Heart left ventricle (tissue), 16 donors: ENCODE measurements at regions not wholly inside any gene's neighbourhood (a gene's known extent, or its start where the extent isn't known, plus 50 kb on each side); places are given as distances from the start of the nearest gene placed in this dataset.

Source experiments
- ATAC-seq, 4 donors: fragments of 200-7000 bp; cut with Tn5 transposase; one replicate each; pipeline ENCODE4 v1.9.1; 2020 to 2022; ENCODE audit warnings: moderate library complexity in 4 of 4, mild to moderate bottlenecking in 3 of 4, moderate number of reproducible peaks in 1 of 4
- DNase-seq, 5 donors: peaks; one replicate each; pipeline ENCODE4 v3.0.0-alpha.2; 2020
- H3K27ac ChIP-seq, 12 donors: fragments of 200-600 bp; sonication (generic) in 4 of 12; one replicate each; pipeline versions ENCODE4 v1.5.0 to v1.8.0; 2016 to 2022; ENCODE audit warnings: mild to moderate bottlenecking in 2 of 12
- H3K27me3 ChIP-seq, 9 donors: fragments of 200-600 bp; sonication (generic) in 2 of 9; one replicate each; pipeline versions ENCODE4 v1.5.1 to v1.8.0; 2016 to 2022; ENCODE audit warnings: mild to moderate bottlenecking in 3 of 9
- H3K36me3 ChIP-seq, 9 donors: fragments of 200-600 bp; sonication (generic) in 2 of 9; one replicate each; pipeline versions ENCODE4 v1.5.0 to v1.8.0; 2018 to 2022; ENCODE audit warnings: mild to moderate bottlenecking in 2 of 9
- H3K4me1 ChIP-seq, 12 donors: fragments of 200-600 bp; sonication (generic) in 4 of 12; one replicate each; pipeline versions ENCODE4 v1.5.0 to v1.8.0; 2016 to 2022; ENCODE audit warnings: mild to moderate bottlenecking in 3 of 12
- H3K4me3 ChIP-seq, 12 donors: fragments of 200-600 bp; sonication (generic) in 4 of 12; one replicate each; pipeline versions ENCODE4 v1.5.0 to v1.8.0; 2017 to 2022; ENCODE audit warnings: mild to moderate bottlenecking in 9 of 12, moderate library complexity in 4 of 12
- H3K9me3 ChIP-seq, 12 donors: fragments of 200-600 bp; sonication (generic) in 4 of 12; one replicate each; pipeline versions ENCODE4 v1.5.0 to v1.8.0; 2016 to 2022; ENCODE audit warnings: mild to moderate bottlenecking in 1 of 12
- CTCF ChIP-seq, 12 donors: fragments of 200-600 bp; sonication (generic) in 4 of 12; IDR thresholded peaks; one replicate each; pipeline versions ENCODE4 v1.5.0 to v1.8.0; 2018 to 2022; ENCODE audit warnings: antibody characterized with exemption in 12 of 12, mild to moderate bottlenecking in 5 of 12
- POLR2A ChIP-seq, 2 donors: fragments of 450-650 bp; IDR thresholded peaks; one replicate each; pipeline ENCODE4 v1.6.1; 2017; ENCODE audit warnings: antibody characterized with exemption in 2 of 2, mild to moderate bottlenecking in 2 of 2, moderate library complexity in 2 of 2
- WGBS, 4 donors: extraction: QIAGEN DNeasy Blood & Tissue Kit in 2 of 4; methylation state at CpG; one replicate each; pipeline versions ENCODE4 v1.1.5 to v1.1.7; 2013 to 2018; 5-methylcytosine and 5-hydroxymethylcytosine counted together
- intact Hi-C, 10 donors: fragments of 100-400 bp; cut with DNase I; formaldehyde crosslinking; loops; one replicate each; pipeline versions ENCODE4 v1.11.1 to v1.14.2; 2022
- donor health status: ischemic (EF 13 %, LVEDD 7.1; RV severe dilation, severe dysfunction).
- donor health status: healthy with polysubstance abuse.
- donor health status: DM: no; HTN: yes; CAD: no.
- donor health status: DM: no; HTN: no; CAD: no.
- donor health status: ischemic (EF 25% LVEDD 6.9; RV normal size, moderate dysfunction).
- donor health status: ischemic (EF 25% LVEDD 5.7; RV mildly dilated, moderate dysfunction).
- donor health status: healthy.
- donor health status: DM: yes; HTN: yes; CAD: no.
- donor health status: ischemic (EF 35%, LVEDD 5.7; RV mildly dilated, moderate dysfunction).
- donor health status: nonischemic (EF 11% LVEDD 7.7; RV severe dilation, severe dysfunction).
- donor health status: DM: yes; HTN: yes; CAD: no.
- donor health status: PGD.
- donor health status: ischemic (EF 29% LVEDD 5.4; RV normal size, mild dysfunction).
- donor health status: nonischemic (EF 23%, LVEDD 6.1; RV moderate dilation, normal function).

GRCh38 chr18:46302528-46303485, 198.6 kb downstream of the HAUS1 start:
- ATAC-seq (no peak), DNase-seq (no peak)
- H3K27me3 ChIP-seq = no peaks in the 10 kb centered on the region
- H3K27ac ChIP-seq = no peak overlapping the region
- intact Hi-C loops = no loop called here
- H3K4me1 ChIP-seq = no peaks in the 10 kb centered on the region
- WGBS, 4 donors = 78 to 84% (median 79%) methylated on average over 19 of the region's 19 CpGs
- H3K4me3 ChIP-seq = no peak overlapping the region
- TF ChIP-seq POLR2A (IDR thresholded peaks at IDR 0.05) (no peak), CTCF (IDR thresholded peaks at IDR 0.05) (no peak)
- H3K9me3 ChIP-seq = peaks cover 0 to 20% (median 0%) of the 10 kb centered on the region in 12 donors
- no peaks in the 10 kb centered on the region for H3K36me3 ChIP-seq

GRCh38 chr18:46310258-46310657, 206.1 kb downstream of the HAUS1 start:
- Histone ChIP-seq H3K27ac (no peak overlapping the region), H3K36me3 (no peaks in the 10 kb centered on the region), H3K4me3 (no peak overlapping the region), H3K9me3 (peaks cover 0 to 22% (median 0%) of the 10 kb centered on the region in 12 donors), H3K27me3 (no peaks in the 10 kb centered on the region), H3K4me1 (no peaks in the 10 kb centered on the region)
- intact Hi-C loops = no loop called here
- ATAC-seq = no peak
- DNase-seq = no peak
- TF ChIP-seq CTCF (IDR thresholded peaks at IDR 0.05) (no peak), POLR2A (IDR thresholded peaks at IDR 0.05) (no peak)
- 86 to 94% (median 91%) methylated on average over 4 of the region's 4 CpGs for WGBS, 4 donors

DNA sequence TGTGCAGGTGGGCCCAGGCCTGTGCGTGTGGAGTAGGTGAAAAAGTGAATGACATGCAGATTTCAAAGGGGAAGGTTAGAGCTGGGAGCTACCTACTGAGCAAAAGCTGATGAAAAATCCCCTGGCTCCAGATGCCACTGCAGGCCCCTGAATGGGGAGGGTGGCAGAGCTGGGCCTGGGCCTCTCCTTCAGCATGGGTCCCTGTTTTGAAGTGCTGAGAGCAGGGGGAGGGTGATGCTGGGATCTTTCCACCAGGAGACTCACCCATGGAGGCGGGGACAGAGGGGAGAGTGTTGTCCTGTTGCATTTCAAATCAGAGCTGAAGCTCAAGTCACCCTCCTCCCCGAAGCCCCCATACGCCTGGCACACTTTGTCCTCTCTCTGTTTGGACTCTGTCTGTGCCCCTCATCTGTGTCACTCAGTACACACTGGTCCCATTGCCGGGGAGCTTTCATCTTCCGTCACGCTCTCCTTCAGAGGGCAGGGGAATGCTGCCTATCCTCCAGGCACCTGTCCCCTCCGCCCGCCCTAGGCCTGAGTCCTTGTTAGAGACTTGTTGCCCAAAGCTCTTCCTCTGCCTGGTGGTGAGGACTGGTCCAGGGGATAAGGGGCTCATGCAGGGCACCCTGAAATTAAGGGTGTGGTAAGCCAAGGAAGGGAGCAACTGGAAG, 206.6 kb downstream of the HAUS1 start:
- Histone ChIP-seq H3K4me1 (no peaks in the 10 kb centered on the region), H3K36me3 (no peaks in the 10 kb centered on the region), H3K9me3 (peaks cover 0 to 22% (median 0%) of the 10 kb centered on the region in 12 donors), H3K27me3 (no peaks in the 10 kb centered on the region), H3K27ac (no peak overlapping the region), H3K4me3 (no peak overlapping the region)
- ATAC-seq = no peak
- WGBS, 4 donors = 88 to 94% (median 94%) methylated on average over 9 of the region's 9 CpGs
- no peak for TF ChIP-seq POLR2A (IDR thresholded peaks at IDR 0.05)
- no peak for TF ChIP-seq CTCF (IDR thresholded peaks at IDR 0.05)
- DNase-seq = no peak
- intact Hi-C loops = no loop called here

DNA sequence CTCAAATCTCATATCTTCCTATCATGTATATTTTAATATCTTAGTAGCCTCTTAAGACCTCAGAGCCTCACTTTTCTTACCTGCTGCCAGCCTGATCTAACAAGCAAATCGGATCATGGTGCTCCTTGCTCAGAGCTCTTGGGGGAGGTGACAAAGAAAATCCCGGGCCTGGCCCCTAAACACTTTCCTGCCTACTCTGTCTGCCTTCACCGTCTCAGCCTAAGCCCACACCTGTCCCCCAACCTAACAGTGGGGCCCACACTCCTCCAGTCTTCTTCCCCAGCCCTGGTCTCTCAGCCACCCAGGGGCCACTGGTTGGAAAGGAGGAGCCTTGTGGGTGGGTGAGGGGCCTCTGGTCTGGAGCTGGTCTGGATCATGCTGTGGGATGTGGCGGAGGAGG, 207.3 kb downstream of the HAUS1 start:
- intact Hi-C loops = no loop called here
- Histone ChIP-seq H3K4me3 (no peak overlapping the region), H3K27ac (no peak overlapping the region), H3K4me1 (no peaks in the 10 kb centered on the region), H3K36me3 (no peaks in the 10 kb centered on the region), H3K27me3 (no peaks in the 10 kb centered on the region), H3K9me3 (peaks cover 0 to 16% (median 0%) of the 10 kb centered on the region in 12 donors)
- no peak for TF ChIP-seq CTCF (IDR thresholded peaks at IDR 0.05)
- TF ChIP-seq POLR2A (IDR thresholded peaks at IDR 0.05) = no peak
- 75 to 86% (median 80%) methylated on average over 4 of the region's 4 CpGs for WGBS, 4 donors
- DNase-seq (no peak), ATAC-seq (no peak)
